ENCODE measurements at regions not wholly inside any gene's neighbourhood (a gene's known extent, or its start where the extent isn't known, plus 50 kb on each side); places are given as distances from the start of the nearest gene placed in this dataset.

DNA sequence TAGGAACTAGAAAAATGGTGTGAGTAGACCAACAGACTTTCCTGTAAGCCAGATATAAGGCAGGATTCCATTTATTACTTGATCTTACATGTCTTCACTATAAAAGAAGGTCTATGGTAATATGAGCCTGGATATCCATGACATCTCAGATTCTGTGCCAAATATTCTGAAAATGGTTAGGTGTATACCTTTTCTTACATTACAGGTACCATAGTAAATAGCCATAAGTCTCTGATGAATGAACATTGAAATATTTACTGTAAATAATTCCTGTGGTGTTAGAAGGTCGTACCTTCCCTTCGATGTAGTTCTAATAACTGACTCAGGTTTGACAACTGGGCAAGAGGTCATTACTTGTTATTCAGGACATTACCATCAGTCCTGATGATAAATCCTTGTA lies 657.9 kb downstream of the BRINP3 start:
- TF ChIP-seq, protein P1, sequence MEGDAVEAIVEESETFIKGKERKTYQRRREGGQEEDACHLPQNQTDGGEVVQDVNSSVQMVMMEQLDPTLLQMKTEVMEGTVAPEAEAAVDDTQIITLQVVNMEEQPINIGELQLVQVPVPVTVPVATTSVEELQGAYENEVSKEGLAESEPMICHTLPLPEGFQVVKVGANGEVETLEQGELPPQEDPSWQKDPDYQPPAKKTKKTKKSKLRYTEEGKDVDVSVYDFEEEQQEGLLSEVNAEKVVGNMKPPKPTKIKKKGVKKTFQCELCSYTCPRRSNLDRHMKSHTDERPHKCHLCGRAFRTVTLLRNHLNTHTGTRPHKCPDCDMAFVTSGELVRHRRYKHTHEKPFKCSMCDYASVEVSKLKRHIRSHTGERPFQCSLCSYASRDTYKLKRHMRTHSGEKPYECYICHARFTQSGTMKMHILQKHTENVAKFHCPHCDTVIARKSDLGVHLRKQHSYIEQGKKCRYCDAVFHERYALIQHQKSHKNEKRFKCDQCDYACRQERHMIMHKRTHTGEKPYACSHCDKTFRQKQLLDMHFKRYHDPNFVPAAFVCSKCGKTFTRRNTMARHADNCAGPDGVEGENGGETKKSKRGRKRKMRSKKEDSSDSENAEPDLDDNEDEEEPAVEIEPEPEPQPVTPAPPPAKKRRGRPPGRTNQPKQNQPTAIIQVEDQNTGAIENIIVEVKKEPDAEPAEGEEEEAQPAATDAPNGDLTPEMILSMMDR (conservative IDR thresholded peaks at IDR 0.05): no peak
- no peak for TF ChIP-seq EZH2 (IDR thresholded peaks at IDR 0.05; ENCODE audit: low read depth)

Data from PC-9 (cell line).